Transverse colon (tissue), 4 donors: ENCODE measurements at regions not wholly inside any gene's neighbourhood (a gene's known extent, or its start where the extent isn't known, plus 50 kb on each side); places are given as distances from the start of the nearest gene placed in this dataset.

ENCODE experiments used
- EP300 ChIP-seq: sonication (generic); formaldehyde crosslinking; IDR thresholded peaks from one replicate; pipeline ENCODE4 v1.6.1; 2017; ENCODE audit warnings: antibody characterized with exemption, low read depth
- POLR2A ChIP-seq: fragments of 450-650 bp; IDR thresholded peaks from one replicate; pipeline ENCODE4 v1.6.1; 2016; ENCODE audit warnings: antibody characterized with exemption, mild to moderate bottlenecking, moderate library complexity
- POLR2AphosphoS5 ChIP-seq, 3 donors: sonication (generic); formaldehyde crosslinking; IDR thresholded peaks; one replicate each; pipeline ENCODE4 v1.6.1; 2016; ENCODE audit warnings: antibody characterized with exemption in 3 of 3
- TF ChIP-seq, protein P1 (sequence below), 5 experiments: fragments of 200-600 bp in 3 of 5; fragments of 450-650 bp in 2 of 5; sonication (generic) in 3 of 5; IDR thresholded peaks; 1 replicate in 2 of 5; 2 replicates in 3 of 5; pipeline ENCODE4 v1.5.1; 2016 to 2017; ENCODE audit warnings: antibody characterized with exemption in 5 of 5, inconsistent platforms in 3 of 5, mild to moderate bottlenecking in 2 of 5, moderate library complexity in 1 of 5

GRCh38 chr1:219774386-219774785 is 154.0 kb downstream of the SLC30A10 start:
- TF ChIP-seq POLR2A (no peak), POLR2AphosphoS5 (IDR thresholded peaks at IDR 0.05) (no peak), EP300 (no peak)
- TF ChIP-seq, protein P1, sequence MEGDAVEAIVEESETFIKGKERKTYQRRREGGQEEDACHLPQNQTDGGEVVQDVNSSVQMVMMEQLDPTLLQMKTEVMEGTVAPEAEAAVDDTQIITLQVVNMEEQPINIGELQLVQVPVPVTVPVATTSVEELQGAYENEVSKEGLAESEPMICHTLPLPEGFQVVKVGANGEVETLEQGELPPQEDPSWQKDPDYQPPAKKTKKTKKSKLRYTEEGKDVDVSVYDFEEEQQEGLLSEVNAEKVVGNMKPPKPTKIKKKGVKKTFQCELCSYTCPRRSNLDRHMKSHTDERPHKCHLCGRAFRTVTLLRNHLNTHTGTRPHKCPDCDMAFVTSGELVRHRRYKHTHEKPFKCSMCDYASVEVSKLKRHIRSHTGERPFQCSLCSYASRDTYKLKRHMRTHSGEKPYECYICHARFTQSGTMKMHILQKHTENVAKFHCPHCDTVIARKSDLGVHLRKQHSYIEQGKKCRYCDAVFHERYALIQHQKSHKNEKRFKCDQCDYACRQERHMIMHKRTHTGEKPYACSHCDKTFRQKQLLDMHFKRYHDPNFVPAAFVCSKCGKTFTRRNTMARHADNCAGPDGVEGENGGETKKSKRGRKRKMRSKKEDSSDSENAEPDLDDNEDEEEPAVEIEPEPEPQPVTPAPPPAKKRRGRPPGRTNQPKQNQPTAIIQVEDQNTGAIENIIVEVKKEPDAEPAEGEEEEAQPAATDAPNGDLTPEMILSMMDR (IDR thresholded peaks at IDR 0.05) = no peak
